Astrocyte of the hippocampus (primary cell): ENCODE measurements at regions not wholly inside any gene's neighbourhood (a gene's known extent, or its start where the extent isn't known, plus 50 kb on each side); places are given as distances from the start of the nearest gene placed in this dataset.

Experiments used
- DNase-seq: peaks from one replicate; pipeline ENCODE4 v3.0.0; 2011; ENCODE audit warnings: low read depth, low spot score

DNA sequence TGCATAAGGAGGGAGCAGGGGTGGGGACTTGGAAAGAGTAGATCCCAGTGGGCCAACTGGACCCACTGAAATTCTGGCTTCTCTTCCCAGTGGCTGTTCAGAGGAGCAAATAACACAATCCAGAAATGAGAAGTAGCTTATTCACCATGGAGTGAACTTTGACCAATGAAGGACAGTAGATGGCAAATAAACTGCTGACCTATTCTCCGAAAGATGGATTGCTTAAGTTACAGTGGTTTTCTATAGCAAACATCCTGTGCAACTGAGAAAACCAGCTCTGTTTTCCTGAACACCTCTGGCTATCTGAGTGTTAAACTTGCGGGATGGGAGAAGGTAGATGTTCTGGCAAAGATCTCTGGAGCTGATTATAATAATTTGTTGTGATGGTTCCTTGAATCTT, 325.1 kb downstream of the SPATA31D1 start:
- DNase-seq: no peak

DNA sequence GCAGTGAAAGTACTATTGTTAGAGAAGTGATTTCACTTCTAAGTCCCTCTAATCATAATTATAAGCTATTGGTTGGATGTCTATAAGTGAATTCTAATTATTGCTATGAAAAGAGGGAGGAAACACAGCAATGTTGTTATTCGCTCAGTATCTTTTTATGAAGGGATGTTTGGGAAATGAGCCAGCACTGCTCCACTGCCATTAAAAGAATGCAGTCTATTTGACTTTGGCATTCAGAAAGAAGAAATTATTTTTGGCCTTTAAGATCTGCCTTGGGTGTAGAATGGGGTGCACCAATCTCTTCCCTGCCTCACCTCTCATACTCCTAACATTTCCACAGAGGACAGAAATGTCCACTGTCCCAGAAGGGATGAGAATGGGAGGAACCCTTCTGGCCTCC, 332.0 kb downstream of the SPATA31D1 start:
- DNase-seq: peak; percentile 60

DNA sequence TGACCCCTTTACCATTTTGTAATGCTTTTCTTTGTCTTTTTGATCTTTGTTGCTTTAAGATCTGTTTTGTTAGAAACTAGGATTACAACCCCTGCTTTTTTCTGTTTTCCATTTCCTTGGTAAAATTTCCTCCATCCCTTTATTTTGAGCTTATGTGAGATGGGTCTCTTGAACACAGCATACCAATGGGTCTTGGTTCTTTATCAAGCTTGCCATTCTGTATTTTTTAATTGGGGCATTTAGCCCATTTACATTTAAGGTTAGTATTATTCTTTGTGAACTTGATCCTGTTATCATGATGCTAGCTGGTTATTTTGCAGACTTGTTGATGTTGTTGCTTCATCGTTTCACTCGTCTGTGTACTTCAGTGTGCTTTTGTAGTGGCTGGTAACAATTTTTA, 337.3 kb downstream of the SPATA31D1 start:
- no peak for DNase-seq

DNA sequence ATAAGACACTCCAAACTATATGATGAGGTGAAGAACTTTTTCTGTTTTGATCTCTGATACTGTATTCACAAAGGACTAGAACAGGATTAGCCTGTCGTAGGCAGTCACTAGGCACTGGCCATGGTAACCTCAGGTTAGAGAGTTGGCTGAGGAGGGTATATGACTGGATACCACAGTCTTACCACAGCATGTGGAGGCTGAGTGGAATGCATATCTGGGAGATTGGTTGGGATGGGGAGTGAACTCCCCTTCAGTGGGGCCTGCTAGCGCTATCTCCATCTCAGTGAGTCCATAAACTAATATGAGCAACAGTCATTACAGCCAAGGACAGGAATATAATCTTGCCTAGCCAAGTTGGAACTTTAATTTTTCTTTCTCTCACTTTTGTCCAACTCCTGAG, 339.1 kb downstream of the SPATA31D1 start:
- DNase-seq: no peak

DNA sequence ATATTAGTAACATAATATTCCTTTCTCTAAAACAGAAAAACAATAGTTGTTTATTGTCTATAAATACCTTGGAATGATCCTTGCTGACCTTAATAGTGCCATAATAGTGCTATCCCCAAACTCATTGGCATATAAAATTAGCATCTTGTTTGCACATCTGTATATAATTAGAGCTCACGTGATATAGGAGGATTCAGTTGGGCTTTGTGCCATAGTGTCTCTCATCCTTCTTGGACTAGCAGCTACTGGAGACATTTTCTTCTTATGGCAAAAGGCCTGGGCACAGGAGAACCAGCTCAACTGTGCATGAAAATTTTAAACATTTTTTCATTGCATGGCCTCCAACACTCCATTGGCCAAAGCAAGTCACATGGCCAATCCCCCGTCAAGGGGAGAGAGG, 342.5 kb downstream of the SPATA31D1 start:
- no peak for DNase-seq

DNA sequence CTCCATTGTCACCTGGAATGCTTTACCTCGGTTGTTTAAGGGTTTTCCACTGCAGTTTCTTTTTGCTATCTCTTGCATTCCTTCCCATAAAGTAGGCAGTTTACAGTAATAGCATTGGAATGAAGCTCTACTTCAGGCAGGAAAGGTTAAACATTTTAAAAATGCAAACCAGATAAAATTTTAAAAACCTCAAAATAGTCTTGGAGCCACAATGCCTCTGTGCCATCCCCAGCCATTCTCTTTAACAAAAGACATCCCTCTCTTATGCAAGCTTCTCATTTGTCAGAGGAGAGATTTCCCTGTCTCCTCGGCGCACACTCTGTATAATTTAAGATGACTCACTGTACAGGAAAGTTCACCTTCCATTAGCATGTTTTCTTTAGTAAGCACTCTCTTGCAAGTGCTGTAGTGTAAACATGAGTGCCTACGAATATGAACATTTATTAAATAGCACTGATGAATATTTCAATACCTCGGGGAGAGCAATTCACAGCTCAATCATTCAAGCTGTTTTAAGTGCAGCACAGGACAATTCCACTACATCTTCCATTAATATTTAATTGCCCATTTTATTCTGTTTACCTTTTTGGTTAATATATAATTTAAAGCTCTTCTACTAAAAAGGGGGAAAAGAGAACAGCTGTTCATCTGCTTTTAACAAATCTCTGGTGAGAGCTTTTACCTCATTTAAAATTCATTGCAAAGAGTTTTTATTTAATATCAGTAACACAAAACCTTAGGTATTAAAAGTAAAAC, 343.6 kb downstream of the SPATA31D1 start:
- peak; percentile 84 for DNase-seq

DNA sequence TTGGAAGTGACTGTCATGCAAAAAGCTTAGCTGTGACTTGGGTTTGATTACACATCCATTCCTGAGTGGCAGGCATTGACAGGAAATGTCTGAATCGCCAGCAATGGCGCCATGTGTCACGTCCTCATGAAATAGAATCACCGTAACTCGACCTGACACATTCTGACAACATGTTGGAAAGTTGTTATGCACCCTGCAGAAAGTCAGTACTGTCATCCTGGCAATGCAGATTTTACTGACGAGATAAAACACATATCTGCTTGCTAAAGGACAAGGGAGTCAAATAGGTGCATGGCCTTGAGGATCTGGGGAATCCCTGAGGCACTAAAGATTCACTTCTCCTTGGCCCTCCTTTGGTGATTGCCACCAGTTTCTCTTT, 344.2 kb downstream of the SPATA31D1 start:
- peak; percentile 14 for DNase-seq

DNA sequence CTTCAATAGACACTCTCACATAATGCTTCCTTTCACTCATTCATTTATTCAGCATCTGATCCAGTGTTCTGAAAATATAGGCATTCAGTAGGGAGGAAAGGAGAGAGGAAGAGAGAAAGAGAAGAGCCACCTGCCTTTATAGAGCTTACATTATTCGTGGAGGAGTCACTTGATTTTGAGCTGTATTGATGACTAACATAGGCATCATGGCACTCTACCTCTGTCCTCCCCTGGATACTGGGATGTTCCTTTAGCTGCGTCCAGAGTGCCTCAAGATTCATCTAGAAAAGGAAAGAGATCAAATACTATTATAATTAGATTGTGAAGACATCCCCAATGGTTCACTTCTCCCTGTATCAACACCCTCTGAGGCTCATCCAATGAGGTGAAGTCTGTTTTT, 345.1 kb downstream of the SPATA31D1 start:
- DNase-seq: no peak

DNA sequence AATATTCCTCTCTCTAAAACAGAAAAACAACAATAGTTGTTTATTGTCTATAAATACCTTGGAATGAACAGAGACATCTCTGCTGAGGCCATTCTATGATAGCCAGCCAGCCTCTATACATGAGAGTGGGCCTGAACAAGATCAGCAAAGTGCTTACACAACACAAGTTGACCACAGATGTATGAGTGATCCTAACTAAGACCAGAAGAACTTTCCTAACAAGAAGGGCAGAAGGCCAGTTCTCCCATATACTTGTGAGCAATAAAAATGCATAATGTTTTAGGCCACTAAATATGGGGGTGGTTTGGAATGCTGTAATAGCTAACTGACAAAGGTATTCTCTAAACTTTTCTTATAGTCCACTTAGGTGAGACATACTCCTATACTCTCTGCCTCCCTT, 345.7 kb downstream of the SPATA31D1 start:
- DNase-seq: no peak

DNA sequence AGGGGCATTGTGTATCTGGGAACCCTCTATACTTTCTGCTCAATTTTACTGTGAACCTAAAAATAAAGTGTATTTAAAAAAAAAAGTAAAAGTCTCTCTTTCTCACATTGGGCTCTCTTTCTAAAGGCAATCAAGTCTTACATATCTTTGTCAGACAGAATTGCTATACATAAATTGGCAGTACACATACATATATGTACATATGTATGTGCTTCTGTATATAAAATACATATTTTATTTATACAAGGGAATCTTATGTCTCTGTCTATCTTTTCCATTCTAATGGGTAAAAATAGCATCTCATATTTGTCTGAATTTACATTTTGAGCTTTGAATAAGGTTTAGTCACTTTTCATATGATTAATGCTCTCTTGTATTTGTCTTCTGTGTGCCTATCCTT, 348.8 kb downstream of the SPATA31D1 start:
- no peak for DNase-seq

DNA sequence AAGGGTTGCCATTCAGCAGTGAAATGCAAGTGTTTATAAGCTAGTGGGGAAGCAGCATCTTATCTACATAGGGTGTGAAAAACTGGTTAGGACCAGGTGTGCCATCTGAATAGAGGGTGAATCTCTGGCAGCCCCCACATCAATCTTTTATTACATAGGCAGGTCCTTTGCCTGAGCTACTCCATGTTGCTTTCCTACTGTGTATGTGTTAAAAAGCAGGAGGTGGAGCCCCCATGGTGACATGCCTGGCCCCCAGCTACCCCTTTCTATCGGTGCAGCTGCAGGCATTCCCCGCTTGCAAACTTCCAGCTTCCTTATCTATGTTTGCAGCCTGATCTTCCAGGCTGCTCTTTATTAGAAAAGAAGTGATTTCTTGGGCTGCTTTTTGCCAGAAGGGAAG, 353.5 kb downstream of the SPATA31D1 start:
- DNase-seq: no peak

DNA sequence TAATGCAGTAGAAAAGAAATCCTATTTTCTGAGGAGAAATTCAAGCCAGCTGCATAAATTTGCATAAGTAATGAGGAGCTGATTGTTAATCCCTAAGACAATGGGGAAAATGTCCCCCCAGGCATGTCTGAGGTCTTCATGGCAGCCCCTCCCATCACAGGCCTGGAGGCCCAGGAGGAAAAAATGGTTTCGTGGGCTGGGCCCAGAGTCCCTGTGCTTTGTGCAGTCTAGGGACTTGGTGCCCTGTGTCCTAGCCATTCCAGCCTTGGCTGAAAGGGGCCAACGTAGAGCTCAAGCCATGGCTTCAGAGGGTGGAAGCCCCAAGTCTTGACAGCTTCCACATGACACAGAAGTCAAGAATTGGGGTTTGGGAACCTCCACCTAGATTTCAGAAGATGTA, 357.5 kb downstream of the SPATA31D1 start:
- DNase-seq: no peak

DNA sequence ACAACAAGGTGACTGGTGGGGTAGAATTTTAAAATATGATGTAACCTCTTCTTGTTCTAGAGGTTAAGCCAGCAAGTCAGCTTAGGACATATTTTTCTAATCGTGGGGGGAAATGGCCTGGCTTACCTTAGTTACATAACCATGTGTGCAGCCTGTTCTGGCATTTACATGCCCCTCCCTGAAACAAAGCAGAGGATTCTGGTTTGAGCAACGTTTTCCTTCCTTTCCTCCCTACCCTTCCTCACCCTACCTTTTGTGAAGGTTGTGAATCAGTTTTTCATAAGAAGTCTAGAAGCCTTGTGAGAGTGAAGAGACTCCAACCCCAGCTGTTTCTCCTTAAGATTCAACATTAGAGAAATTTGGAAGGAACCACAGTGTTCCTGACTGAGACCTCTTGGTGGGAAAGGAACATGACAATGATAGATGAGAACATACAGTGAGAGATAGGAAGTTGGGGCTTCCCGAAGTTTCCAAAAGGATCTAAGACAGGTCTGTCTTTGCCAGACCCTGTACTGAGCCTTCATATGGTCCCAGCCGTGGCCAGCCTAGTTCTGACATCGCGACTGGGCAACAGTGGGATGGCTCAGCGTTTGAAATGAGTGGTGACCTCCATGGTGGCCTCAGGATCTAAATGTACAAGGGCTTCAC, 365.2 kb downstream of the SPATA31D1 start:
- DNase-seq: no peak

DNA sequence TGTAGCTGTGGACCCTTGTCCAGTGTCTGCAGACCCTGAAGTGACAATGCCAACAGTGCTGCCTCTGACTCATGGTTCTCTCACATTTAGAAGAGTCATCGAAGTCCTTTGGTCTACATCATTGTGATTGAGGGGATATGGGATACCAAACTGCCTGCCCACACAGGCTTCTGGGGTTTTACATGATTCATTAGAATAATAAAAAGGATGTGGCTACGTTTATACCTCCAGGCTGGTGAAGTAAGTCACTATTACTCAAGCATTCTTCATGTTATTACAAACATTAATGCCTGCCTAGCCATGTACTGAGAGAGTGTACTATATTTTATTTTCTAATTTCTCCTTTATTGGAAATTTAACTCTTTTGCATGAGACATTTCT, 365.7 kb downstream of the SPATA31D1 start:
- peak; percentile 77 for DNase-seq

DNA sequence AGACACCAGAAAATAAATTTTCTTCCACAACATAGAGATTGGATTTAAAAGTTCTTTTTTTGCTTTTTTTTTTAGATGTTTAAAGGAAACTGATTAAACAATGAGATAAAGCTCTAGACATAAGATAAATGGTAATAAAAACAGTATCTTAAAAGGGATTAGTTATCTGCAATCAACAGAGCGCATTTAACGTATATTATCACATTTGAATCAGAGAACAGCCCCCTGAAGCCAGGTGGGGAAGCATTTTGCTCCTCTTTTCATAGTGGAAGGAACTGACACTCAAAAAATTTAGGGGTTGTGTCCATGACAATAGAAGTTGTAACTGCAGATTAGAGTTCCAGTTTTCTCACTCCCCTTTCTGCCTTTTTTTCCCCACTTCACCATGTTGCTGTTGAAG, 367.6 kb downstream of the SPATA31D1 start:
- no peak for DNase-seq

DNA sequence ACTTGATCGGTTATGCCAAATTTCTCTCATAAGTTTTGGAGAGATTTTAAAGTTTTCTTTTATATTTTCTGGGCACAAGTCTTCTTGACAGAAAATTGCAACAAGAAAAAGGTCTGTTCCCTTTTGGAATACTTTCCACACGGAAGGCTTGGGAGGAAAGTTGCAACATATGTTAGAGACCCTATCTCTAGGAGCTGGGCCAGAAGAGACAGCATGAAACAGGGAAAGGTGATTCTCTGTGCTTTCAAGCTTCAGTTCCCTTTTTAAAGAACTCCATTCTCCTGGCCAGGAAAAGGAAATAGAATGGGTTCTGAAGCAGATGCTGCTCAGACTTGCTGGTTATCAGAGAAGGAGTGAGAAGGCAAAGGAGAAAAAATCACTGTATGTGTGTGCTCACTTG, 368.3 kb downstream of the SPATA31D1 start:
- DNase-seq: no peak

DNA sequence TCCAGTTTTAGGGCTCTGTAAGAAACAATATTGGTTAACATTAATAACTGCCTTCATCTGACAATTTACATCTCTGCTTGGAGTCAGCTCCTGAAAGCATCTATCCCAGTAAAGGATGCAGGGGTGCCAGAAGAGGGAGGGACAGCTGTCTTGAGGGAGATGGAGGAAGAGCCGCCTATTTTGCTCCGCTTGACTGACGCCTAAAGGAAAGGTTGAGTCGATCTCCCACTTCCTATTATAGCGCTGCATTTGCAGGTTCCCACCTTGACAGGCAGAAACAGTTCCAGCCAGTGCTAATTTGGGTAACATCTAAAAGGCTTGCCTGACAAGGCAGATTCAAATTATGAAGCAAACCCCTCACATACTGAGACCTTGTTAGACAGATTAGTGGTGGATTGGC, 374.6 kb downstream of the SPATA31D1 start:
- DNase-seq: no peak

DNA sequence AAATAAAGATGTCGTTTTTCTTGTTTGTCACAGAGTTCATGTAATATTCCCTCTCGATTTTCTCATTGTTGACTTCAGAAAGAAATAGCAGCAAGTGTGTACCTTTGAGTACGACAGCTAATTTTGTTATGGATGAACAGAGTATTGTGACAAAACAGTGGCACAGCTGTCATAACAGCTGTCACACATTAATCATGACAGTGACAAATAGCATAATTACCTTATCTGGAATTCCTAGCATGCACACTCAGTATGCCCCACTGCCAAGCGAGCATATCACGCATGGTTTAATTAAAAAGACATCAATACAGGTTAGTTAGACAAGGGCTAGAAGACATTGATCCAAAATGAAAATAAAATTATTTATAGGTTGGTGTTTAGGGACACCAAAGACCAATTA, 375.1 kb downstream of the SPATA31D1 start:
- no peak for DNase-seq

DNA sequence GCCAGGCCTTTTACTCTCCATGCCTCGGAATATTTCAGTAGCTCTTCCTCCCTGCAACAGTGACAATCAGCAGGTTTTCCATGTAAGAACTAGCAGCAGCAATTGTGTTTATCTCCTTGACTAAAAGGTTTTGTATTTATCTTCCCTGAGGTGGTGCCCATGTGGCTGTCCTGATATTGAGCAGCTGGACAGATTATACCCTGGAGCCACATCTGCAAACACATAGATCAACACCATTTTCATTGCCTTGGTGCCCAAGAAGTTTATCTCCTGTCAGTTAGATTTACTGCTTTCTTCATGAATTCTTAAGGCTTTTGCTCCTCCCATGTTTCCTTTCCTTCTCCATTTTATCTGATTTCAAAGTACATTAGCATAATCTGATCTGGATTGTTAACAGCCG, 378.4 kb downstream of the SPATA31D1 start:
- no peak for DNase-seq

DNA sequence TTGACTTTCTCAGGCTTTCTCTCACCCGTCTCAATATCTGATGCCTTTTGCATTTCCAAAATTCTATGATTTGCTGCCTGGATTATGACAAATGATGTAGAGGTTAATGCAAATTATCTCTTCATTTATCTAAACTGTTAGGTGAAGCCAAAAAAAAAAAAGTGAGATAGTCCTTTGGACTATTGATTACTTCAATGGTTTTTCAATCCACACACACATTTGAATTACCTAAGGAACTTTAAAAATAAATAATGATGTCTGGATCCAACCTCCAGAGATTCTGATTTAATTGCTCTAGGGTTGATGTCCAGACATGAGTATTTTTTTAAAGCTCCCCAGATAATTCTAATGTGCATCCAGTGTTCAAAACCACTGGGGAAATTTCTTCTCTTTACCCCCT, 379.4 kb downstream of the SPATA31D1 start:
- no peak for DNase-seq

DNA sequence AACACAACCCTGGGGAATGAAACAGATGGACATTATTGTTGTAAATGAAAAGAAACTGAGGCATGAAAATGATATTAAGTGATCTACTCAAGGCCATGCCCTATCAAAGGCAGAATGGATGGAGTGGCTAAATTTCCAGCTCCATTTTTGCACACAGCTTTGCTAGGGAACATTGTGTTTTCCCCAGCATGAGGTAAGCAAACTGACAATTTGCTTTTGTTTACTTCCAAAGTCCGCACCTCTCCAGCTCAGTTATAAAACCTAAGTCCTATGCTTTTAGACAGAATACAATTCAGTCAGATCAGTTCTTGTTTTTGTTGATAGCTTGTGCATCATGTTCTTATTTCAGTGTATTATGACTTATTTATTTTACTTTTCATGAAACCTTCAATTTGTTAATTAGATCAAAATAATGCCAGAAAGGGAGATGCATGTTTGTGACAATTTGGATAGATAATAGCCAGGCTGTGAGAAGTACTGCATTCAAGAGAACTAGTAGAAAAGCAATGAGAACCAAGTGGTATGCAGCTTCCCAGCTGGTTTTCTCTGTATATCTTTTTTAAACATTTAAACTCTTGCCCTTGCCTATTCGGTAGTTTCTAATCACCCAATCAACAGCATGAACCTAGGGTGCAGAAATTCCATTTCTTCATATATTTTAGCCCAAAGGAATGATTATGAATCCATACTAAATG, 380.8 kb downstream of the SPATA31D1 start:
- no peak for DNase-seq

DNA sequence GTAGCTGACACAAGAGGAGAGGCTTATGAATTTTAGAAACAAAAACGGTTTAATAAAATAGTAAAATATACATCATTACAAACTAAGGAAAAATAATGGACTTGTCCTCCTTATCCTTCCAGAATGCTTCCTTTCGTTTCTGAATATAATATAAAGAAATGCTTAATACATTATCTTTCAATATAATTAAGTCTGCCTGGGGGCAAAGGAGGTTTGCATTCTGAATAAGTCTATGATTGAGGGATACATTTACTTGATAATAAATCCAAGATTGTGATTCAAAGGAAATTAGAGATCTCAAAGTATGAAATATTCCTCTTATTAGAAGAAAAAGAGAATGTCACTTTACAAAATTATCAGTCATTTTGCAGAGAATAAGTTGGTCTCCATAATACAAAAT, 386.5 kb downstream of the SPATA31D1 start:
- DNase-seq: no peak

DNA sequence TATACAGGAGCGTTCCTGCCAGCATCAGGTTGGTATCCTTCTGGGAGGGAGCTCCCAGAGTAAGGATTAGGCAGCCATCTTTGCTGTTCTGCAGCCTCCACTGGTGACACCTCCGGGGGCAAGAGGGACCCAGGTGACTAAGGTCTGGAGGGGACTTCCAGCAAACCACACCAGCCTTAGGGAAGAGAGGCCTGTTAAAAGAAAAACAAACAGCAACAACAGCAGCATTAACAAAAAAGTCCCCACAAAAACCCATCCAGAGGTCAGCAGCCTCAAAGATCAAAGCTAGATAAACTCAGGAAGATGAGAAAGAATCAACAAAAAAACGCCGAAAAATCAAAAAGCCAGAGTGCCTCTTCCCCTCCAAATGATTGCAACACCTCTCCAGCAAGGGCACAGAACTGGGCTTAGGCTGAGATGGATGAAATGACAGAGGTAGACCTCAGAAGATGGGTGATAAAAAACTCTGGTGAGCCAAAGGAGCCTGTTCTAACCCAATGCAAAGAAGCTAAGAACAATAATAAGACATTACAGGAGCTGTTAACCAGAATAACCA, 388.2 kb downstream of the SPATA31D1 start:
- no peak for DNase-seq
